Retinal pigment epithelial cell (primary cell): ENCODE measurements at regions not wholly inside any gene's neighbourhood (a gene's known extent, or its start where the extent isn't known, plus 50 kb on each side); places are given as distances from the start of the nearest gene placed in this dataset.

ENCODE experiments used
- DNase-seq: peaks from one replicate; pipeline ENCODE4 v3.0.0-alpha.2; 2010; ENCODE audit warnings: low read depth
- H3K4me3 ChIP-seq: 2 replicates; pipeline ENCODE4 v1.5.1; 2011; ENCODE audit warnings: mild to moderate bottlenecking, low read length, control low read depth, moderate library complexity
- TF ChIP-seq, protein P1 (sequence below): conservative IDR thresholded peaks from 2 replicates; pipeline ENCODE4 v1.5.1; 2011; ENCODE audit warnings: low read depth, low read length, control low read depth, inconsistent platforms

DNA sequence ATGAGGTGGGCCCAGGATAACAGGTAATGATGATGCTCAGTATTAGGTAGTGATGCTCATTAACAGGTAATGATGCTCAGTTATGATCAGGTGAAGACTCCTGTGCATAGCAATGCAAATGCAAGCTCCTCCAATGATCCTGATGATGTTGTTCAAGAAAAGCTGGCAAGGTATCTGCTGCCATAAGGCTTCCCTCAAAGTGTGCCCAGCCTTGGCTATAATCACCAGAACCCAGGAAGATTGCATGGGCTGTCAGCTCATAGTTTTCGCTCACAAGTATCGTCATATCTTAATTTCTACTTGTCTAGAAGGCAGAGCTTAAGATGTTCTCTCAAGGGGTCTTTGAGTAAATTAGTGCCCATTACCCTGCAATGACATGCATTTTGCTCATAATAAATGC, 366.2 kb upstream of the CLNK start:
- DNase-seq: no peak
- H3K4me3 ChIP-seq: no peak overlapping the region
- TF ChIP-seq, protein P1, sequence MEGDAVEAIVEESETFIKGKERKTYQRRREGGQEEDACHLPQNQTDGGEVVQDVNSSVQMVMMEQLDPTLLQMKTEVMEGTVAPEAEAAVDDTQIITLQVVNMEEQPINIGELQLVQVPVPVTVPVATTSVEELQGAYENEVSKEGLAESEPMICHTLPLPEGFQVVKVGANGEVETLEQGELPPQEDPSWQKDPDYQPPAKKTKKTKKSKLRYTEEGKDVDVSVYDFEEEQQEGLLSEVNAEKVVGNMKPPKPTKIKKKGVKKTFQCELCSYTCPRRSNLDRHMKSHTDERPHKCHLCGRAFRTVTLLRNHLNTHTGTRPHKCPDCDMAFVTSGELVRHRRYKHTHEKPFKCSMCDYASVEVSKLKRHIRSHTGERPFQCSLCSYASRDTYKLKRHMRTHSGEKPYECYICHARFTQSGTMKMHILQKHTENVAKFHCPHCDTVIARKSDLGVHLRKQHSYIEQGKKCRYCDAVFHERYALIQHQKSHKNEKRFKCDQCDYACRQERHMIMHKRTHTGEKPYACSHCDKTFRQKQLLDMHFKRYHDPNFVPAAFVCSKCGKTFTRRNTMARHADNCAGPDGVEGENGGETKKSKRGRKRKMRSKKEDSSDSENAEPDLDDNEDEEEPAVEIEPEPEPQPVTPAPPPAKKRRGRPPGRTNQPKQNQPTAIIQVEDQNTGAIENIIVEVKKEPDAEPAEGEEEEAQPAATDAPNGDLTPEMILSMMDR: no peak

DNA sequence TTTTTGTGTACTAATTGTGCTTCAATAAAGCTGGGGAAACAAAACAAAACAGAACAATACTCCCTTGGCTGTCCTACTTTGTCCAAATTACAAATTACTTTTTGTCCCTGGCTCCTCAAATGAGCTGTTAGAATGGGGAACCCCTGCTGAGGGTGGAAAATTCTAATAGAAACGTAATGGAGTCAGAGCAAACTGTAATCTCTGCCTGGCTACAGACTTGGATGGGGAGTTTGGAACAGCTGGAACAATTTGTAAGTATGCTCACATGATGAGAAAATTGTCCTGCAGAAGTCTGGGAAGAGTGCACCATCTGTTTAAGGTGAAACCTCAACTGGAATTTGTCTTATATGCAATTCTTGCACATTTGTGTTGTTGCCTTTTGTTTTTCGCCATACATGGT, 364.4 kb upstream of the CLNK start:
- no peak overlapping the region for H3K4me3 ChIP-seq
- TF ChIP-seq, protein P1: no peak
- no peak for DNase-seq

DNA sequence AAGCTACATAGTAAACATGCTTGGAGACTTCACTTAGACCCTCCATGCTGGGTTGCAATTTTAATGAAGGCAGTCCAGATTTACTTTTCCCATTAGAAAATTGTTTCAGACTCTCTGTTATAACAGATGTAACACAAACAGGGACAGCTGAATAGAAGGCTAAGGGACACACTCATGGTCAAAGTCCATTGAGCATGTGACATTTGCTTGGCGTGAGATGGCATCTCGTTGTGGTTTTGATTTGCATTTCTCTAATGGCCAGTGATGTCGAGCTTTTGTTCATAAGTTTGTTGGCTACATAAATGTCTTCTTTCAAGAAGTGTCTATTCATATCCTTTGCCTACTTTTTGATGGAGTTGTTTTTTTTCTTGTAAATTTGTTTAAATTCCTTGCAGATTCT, 358.2 kb upstream of the CLNK start:
- no peak overlapping the region for H3K4me3 ChIP-seq
- no peak for DNase-seq
- TF ChIP-seq, protein P1: no peak

DNA sequence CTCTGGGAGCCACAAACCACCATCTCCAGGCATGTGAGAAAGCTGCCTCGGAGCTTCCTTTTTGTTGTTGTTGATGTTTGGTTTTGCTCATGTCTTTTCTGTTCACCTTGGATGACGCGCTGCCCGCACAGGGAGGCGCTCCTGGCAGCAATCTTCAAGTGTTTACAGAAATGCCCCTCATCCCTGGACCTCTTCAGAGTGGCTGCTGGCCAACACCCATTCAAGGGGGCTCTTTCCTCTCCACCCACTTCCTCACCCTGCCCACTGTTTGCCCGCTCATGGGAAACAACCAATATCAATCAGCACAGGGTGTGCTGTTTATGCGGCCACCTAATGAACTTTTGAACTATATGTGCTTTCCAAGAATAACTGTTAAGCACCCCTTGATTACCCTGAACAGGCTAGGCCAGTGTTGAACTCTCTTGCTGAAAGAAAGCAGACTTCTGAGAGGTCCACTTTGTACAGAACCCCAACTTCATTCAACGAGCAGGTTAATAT, 355.1 kb upstream of the CLNK start:
- no peak for DNase-seq
- H3K4me3 ChIP-seq: no peak overlapping the region
- TF ChIP-seq, protein P1: no peak

DNA sequence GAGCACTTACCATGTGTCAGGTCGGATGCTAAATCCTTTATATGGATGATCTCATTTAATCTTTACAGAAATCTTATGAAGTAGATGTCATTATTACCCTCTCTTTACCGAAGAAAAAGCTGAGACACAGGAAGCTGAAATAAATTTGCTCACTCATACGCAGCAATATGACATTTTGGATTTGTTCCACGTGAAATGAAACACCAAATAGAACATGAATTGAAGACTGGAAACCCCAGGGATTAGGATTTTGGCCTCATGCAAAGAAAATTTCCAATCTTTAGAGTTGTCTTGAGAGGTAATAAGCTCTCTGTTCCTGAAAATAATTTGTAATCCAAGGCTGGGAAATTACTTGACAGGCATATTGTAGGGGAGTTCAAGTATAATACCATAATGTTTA, 354.4 kb upstream of the CLNK start:
- TF ChIP-seq, protein P1: no peak
- peak; percentile 37 for DNase-seq
- no peak overlapping the region for H3K4me3 ChIP-seq

DNA sequence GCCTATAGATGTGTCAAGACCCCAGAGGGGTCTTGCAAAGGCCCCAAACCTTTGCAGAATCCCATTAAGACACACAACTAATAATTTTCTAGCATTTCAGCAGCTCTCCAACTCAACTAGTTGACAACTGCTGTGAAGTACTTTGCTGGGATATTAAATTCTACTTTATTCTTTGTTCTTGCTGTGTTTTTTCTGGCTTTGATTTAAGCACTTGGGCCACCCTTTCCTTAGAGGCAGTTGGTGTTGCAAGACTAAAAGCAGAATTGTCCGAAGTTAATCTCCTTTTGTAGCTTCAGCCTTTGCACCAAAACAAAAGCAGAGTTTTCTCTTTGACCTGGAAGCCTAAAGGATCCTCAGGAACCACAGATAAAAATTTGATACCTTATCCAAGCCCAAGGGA, 353.1 kb upstream of the CLNK start:
- DNase-seq: no peak
- TF ChIP-seq, protein P1: no peak
- no peak overlapping the region for H3K4me3 ChIP-seq

DNA sequence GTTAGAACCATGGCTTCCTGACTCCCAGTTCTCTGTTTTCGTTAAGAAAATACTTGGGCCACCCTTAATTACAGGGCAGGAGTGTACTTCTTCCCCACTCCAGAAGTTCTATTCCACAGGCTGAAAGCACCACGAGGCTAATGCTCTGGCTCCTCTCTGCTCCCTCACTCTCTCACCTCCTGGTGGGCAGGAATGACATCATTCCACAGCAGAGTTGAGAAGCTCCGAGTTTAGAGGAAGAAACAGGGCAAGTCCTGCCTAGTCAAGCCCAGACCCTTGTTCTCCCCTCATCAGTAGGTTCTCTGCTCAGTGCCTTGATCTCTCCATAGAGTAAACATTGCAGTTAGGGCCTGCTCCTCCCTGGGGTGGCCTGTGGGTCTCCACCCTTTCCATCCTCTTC, 343.8 kb upstream of the CLNK start:
- TF ChIP-seq, protein P1: no peak
- no peak overlapping the region for H3K4me3 ChIP-seq
- DNase-seq: no peak
